Glutamatergic neuron (in vitro differentiated cells): ENCODE measurements at regions not wholly inside any gene's neighbourhood (a gene's known extent, or its start where the extent isn't known, plus 50 kb on each side); places are given as distances from the start of the nearest gene placed in this dataset.

Experiments
- DNase-seq: peaks from one replicate; pipeline ENCODE4 v3.0.0; 2022
- H3K27ac Mint-ChIP-seq: one replicate; pipeline ENCODE4 v1.8.0; 2020; ENCODE audit warnings: mild to moderate bottlenecking, mixed read lengths, inconsistent platforms; ENCODE audit not compliant: unreplicated experiment
- H3K27me3 Mint-ChIP-seq: one replicate; pipeline ENCODE4 v1.8.0; 2020; ENCODE audit warnings: mild to moderate bottlenecking, moderate library complexity, mixed read lengths, inconsistent platforms; ENCODE audit not compliant: unreplicated experiment
- H3K36me3 Mint-ChIP-seq: one replicate; pipeline ENCODE4 v1.8.0; 2020; ENCODE audit warnings: mild to moderate bottlenecking, mixed read lengths, inconsistent platforms; ENCODE audit not compliant: unreplicated experiment
- H3K4me1 Mint-ChIP-seq: one replicate; pipeline ENCODE4 v1.8.0; 2020; ENCODE audit warnings: mild to moderate bottlenecking, low read depth, mixed read lengths, inconsistent platforms; ENCODE audit not compliant: unreplicated experiment
- H3K4me3 Mint-ChIP-seq: one replicate; pipeline ENCODE4 v1.8.0; 2020; ENCODE audit warnings: mild to moderate bottlenecking, mixed read lengths, inconsistent platforms; ENCODE audit not compliant: unreplicated experiment
- H3K9me3 Mint-ChIP-seq: one replicate; pipeline ENCODE4 v1.8.0; 2020; ENCODE audit warnings: mild to moderate bottlenecking, moderate library complexity, mixed read lengths, inconsistent platforms; ENCODE audit not compliant: unreplicated experiment
- CTCF ChIP-seq: fragments of 200-600 bp; sonication (generic); IDR thresholded peaks from one replicate; pipeline ENCODE4 v1.5.0; 2021; ENCODE audit not compliant: partially characterized antibody, unreplicated experiment

DNA sequence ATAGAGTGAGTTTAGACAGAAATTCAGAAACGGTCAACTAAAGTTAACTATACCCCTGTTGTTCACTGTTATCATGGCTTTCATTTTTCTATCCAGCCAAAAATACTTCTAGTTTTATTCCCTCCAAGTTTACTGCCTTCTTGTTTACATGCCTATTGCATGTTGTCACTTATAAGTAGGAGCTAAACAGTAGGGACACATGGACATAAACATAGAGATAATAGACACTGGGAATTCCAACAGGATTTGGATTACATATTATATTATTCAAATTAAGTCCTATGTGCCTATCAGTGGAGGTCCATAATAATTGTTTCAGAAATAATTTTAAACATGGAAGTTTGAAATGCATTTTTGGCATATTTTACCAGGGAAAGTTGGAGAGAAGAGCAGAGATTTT is 269.1 kb upstream of the ZNF717 start:
- Mint-ChIP-seq H3K36me3 (no peaks in the 10 kb centered on the region), H3K9me3 (no peaks in the 10 kb centered on the region), H3K4me1 (no peaks in the 10 kb centered on the region), H3K27ac (no peak overlapping the region), H3K27me3 (no peaks in the 10 kb centered on the region), H3K4me3 (no peak overlapping the region)
- TF ChIP-seq CTCF, result no peak
- DNase-seq, result no peak

DNA sequence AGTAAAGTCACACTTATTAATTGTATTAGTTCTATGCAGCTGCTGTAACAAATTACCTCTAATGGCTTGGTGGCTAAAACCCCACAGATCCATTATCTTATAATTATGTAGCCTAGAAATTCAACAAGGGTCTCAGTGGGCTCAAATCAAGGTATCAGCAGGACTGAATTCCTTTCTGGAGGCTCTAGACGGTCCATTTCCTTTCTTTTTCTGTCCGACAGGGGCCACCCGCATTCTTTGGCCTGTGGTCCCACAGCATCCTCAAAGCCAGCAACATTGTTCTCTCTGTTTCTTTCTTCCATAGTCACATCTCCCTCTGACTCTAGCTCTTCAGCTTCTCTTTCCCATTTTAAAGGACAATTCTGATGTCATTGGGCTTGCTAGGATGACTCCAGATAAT is 276.3 kb upstream of the ZNF717 start:
- Mint-ChIP-seq H3K27me3 (no peaks in the 10 kb centered on the region), H3K9me3 (no peaks in the 10 kb centered on the region), H3K4me1 (peaks cover 2% of the 10 kb centered on the region), H3K36me3 (no peaks in the 10 kb centered on the region), H3K27ac (no peak overlapping the region), H3K4me3 (no peak overlapping the region)
- no peak for TF ChIP-seq CTCF
- DNase-seq, result no peak

GRCh38 chr3:76063019-76063418 is 277.7 kb upstream of the ZNF717 start:
- Mint-ChIP-seq H3K9me3 (peaks cover 2% of the 10 kb centered on the region), H3K4me1 (peaks cover 2% of the 10 kb centered on the region), H3K36me3 (no peaks in the 10 kb centered on the region), H3K27me3 (no peaks in the 10 kb centered on the region), H3K27ac (no peak overlapping the region), H3K4me3 (no peak overlapping the region)
- no peak for DNase-seq
- TF ChIP-seq CTCF, result no peak

GRCh38 chr3:76063811-76064210 is 278.5 kb upstream of the ZNF717 start:
- DNase-seq, result no peak
- no peaks in the 10 kb centered on the region for H3K36me3 Mint-ChIP-seq
- no peaks in the 10 kb centered on the region for H3K27me3 Mint-ChIP-seq
- H3K4me1 Mint-ChIP-seq, result peaks cover 2% of the 10 kb centered on the region
- H3K27ac Mint-ChIP-seq, result no peak overlapping the region
- H3K4me3 Mint-ChIP-seq, result no peak overlapping the region
- peaks cover 2% of the 10 kb centered on the region for H3K9me3 Mint-ChIP-seq
- no peak for TF ChIP-seq CTCF

DNA sequence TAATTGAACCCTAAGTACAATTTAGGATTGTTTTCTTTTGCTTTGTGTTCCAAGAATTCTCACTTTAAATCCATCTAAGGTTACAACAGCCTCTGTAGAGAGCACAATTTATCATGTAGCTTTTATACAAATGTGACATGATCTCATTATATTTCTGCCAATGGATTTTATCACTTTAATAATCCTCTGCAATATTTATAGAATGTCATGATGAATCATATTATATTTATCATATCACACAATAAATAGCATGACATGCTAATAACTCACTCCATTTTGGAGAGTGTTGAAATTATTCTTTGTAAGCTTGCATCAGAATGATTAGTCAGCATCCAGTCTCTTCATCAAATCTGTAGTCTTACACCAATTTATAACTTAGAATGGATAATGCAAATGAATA is 280.6 kb upstream of the ZNF717 start:
- Mint-ChIP-seq H3K4me3 (no peak overlapping the region), H3K4me1 (peaks cover 2% of the 10 kb centered on the region), H3K9me3 (peaks cover 2% of the 10 kb centered on the region), H3K27ac (no peak overlapping the region), H3K27me3 (no peaks in the 10 kb centered on the region), H3K36me3 (no peaks in the 10 kb centered on the region)
- TF ChIP-seq CTCF, result no peak
- no peak for DNase-seq
